Pancreas (tissue), 10 donors: ENCODE measurements at regions not wholly inside any gene's neighbourhood (a gene's known extent, or its start where the extent isn't known, plus 50 kb on each side); places are given as distances from the start of the nearest gene placed in this dataset.
A peak's percentile ranks its signal among the peaks of the same experiment; 100 is the strongest.

ENCODE experiments used
- ATAC-seq, 4 donors: fragments of 200-7000 bp; cut with Tn5 transposase; one replicate each; pipeline versions ENCODE4 v1.8.0 to v1.9.1; 2020; ENCODE audit warnings: mild to moderate bottlenecking in 4 of 4, moderate library complexity in 4 of 4
- DNase-seq, 6 donors: peaks; one replicate each; pipeline ENCODE4 v3.0.0-alpha.2; 2020
- FAIRE-seq: peaks from 2 replicates; lab custom pipeline; 2012; peaks lifted over from hg19 to GRCh38; lab: Jason Lieb, UNC
- H3K27ac ChIP-seq, 4 donors: fragments of 200-600 bp; sonication (generic); 1 replicate in 3 of 4; 2 replicates in 1 of 4; pipeline versions ENCODE4 v1.5.0 to v1.8.0; 2020
- H3K27me3 ChIP-seq, 4 donors: fragments of 200-600 bp; one replicate each; pipeline ENCODE4 v1.8.0; 2021
- H3K36me3 ChIP-seq, 3 donors: fragments of 200-600 bp; sonication (generic) in 1 of 3; one replicate each; pipeline versions ENCODE4 v1.5.0 to v1.8.0; 2020 to 2021
- H3K4me1 ChIP-seq, 3 donors: fragments of 200-600 bp; one replicate each; pipeline ENCODE4 v1.8.0; 2021
- H3K4me3 ChIP-seq, 4 donors: fragments of 200-600 bp; sonication (generic) in 2 of 4; one replicate each; pipeline versions ENCODE4 v1.5.0 to v1.8.0; 2020 to 2021
- H3K9me3 ChIP-seq, 4 donors: fragments of 200-600 bp; one replicate each; pipeline ENCODE4 v1.8.0; 2021
- WGBS, 2 donors: extraction: QIAGEN DNeasy Blood & Tissue Kit; methylation state at CpG; one replicate each; pipeline ENCODE4 v1.1.7; 2013; 5-methylcytosine and 5-hydroxymethylcytosine counted together
- intact Hi-C, 3 donors: fragments of 100-400 bp; cut with DNase I; formaldehyde crosslinking; loops; one replicate each; pipeline versions ENCODE4 v1.11.1 to v1.14.2; 2022
- TF ChIP-seq, protein P1 (sequence below), 4 donors: fragments of 200-600 bp; sonication (generic) in 3 of 4; IDR thresholded peaks; one replicate each; pipeline versions ENCODE4 v1.5.0 to v1.8.0; 2021; ENCODE audit warnings: antibody characterized with exemption in 4 of 4
- donor health status: healthy with polysubstance abuse.
- donor health status: DM: no; HTN: no; CAD: no; lungs with moderate emphysema.
- donor health status: DM: no; HTN: no; CAD: no.
- donor health status: control.
- donor health status: control.
- donor health status: Bipolar disorder and iron deficiency.
- donor health status: DM: yes; HTN: yes; CAD: no.
- donor health status: DM: no; HTN: no; CAD: no.
- donor health status: DM: no; HTN: no; CAD: no.
- donor health status: DM: yes; HTN: yes; CAD: no.

DNA sequence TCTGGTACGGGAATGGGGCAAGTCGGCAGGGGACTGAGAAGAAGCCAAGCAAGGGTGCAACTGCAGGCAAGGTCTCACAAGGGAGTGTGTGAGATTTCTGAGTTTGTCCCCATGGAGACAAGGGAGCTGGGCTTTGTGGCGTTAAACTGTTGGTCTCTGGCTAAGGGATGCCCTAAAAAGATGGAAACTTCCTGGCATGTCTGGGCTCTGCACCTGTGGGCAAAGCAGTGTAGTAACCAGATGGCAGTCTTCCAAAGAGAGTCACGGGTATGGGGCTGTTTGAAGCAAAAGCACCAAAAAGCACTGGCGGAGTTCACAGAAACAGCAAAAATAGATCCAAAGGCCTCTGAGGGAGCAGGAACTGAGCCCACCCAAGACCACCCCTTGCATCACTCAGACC, 104.8 kb upstream of the SLC44A3 start:
- TF ChIP-seq, protein P1, sequence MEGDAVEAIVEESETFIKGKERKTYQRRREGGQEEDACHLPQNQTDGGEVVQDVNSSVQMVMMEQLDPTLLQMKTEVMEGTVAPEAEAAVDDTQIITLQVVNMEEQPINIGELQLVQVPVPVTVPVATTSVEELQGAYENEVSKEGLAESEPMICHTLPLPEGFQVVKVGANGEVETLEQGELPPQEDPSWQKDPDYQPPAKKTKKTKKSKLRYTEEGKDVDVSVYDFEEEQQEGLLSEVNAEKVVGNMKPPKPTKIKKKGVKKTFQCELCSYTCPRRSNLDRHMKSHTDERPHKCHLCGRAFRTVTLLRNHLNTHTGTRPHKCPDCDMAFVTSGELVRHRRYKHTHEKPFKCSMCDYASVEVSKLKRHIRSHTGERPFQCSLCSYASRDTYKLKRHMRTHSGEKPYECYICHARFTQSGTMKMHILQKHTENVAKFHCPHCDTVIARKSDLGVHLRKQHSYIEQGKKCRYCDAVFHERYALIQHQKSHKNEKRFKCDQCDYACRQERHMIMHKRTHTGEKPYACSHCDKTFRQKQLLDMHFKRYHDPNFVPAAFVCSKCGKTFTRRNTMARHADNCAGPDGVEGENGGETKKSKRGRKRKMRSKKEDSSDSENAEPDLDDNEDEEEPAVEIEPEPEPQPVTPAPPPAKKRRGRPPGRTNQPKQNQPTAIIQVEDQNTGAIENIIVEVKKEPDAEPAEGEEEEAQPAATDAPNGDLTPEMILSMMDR (IDR thresholded peaks at IDR 0.05), result no peak
- WGBS, 2 donors, result 94% methylated on average over 5 of the region's 5 CpGs
- Histone ChIP-seq H3K27me3 (no peaks in the 10 kb centered on the region), H3K4me1 (no peaks in the 10 kb centered on the region), H3K36me3 (no peaks in the 10 kb centered on the region), H3K27ac (no peak overlapping the region), H3K9me3 (no peaks in the 10 kb centered on the region), H3K4me3 (no peak overlapping the region)
- ATAC-seq, result no peak
- no peak for DNase-seq
- no peak for FAIRE-seq
- intact Hi-C loops, result no loop called here

DNA sequence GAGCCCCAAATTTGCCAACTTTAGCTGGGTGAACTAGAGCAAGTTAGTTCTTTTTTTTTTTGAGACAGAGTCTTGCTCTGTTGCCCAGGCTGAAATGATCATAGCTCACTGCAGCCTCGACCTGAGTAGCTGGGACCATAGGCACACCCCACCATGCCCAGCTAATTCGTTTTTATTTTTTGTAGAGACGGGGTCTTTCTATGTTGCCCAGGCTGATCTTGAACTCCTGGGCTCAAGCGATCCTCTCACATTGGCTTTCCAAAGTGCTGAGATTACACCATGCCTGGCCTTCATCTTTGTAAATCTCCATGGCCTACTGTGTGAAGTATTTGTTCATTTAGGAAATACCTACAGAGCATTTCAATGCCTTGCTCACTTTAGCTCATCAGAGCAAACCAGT, 105.6 kb upstream of the SLC44A3 start:
- Histone ChIP-seq H3K4me3 (no peak overlapping the region), H3K27me3 (no peaks in the 10 kb centered on the region), H3K4me1 (no peaks in the 10 kb centered on the region), H3K36me3 (no peaks in the 10 kb centered on the region), H3K9me3 (no peaks in the 10 kb centered on the region), H3K27ac (no peak overlapping the region)
- WGBS, 2 donors, result 89 to 94% methylated on average over 4 of the region's 4 CpGs
- TF ChIP-seq, protein P1 (IDR thresholded peaks at IDR 0.05), result no peak
- no peak for ATAC-seq
- no peak for FAIRE-seq
- DNase-seq, result no peak
- intact Hi-C loops, result no loop called here

DNA sequence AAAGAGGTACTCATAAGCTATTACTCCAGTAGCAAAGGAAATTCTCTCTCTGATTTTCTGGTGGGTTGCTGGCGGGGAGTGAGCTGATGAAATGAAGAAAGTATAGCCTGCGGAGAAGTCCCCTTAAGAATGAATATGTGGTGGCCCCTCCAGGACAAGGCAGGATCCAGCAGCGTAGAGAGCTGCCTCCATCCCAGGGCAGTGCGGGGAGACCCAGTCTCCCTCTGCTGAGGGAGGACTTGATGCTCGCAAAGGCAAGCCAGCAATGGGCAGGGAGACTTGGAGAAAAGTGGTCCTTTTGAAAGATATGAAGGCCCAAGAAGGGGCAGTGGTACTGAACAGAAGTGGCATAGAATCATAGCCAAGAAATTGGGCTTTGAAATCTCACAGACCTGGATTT, 106.0 kb upstream of the SLC44A3 start:
- intact Hi-C loops, result no loop called here
- Histone ChIP-seq H3K36me3 (no peaks in the 10 kb centered on the region), H3K9me3 (no peaks in the 10 kb centered on the region), H3K4me3 (no peak overlapping the region), H3K27me3 (no peaks in the 10 kb centered on the region), H3K4me1 (no peaks in the 10 kb centered on the region), H3K27ac (no peak overlapping the region)
- ATAC-seq, result no peak
- FAIRE-seq, result no peak
- TF ChIP-seq, protein P1 (IDR thresholded peaks at IDR 0.05), result no peak
- no peak for DNase-seq
- WGBS, 2 donors, result 98 to 99% methylated on average over 5 of the region's 5 CpGs

DNA sequence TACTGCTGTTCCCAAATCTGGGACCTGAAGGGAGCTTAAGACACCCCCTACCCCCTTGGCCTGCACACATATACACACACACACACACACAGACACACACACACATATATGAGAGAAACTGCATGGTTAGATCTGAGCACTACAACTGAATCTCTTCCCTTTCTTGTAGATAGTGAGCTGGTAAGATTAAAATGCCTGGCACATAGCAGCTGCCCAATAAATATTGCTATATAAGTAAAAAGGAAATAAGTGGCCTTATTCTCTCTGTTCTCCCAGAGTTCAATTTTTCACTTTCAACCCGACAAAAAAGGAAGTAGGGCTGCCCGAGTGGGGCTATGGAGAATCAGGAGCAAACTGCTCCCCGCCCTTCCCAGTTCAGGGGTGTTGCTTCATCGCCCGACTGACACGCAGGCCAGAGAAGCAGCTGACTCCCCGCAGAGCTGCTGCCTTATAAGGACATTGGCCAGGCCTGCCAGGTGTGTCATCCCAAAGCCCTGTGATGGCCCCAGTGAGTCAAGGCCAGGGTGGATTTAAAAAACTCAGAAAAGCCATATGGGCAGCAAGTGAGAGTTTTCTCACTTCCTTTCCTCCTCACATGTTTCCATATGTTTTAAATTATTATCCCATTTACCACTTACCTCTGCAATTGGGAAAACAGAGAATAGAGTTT, 106.5 kb upstream of the SLC44A3 start:
- intact Hi-C loops, result no loop called here
- Histone ChIP-seq H3K9me3 (no peaks in the 10 kb centered on the region), H3K27me3 (no peaks in the 10 kb centered on the region), H3K4me1 (no peaks in the 10 kb centered on the region), H3K27ac (no peak overlapping the region), H3K36me3 (no peaks in the 10 kb centered on the region), H3K4me3 (no peak overlapping the region)
- WGBS, 2 donors, result 81 to 84% methylated on average over 7 of the region's 7 CpGs
- FAIRE-seq (no peak), ATAC-seq (peak in 3 of 4 donors; percentile 76 to 90 (median 88)), DNase-seq (peak in 2 of 6 donors; percentile 11 to 66)
- TF ChIP-seq, protein P1 (IDR thresholded peaks at IDR 0.05), result no peak

DNA sequence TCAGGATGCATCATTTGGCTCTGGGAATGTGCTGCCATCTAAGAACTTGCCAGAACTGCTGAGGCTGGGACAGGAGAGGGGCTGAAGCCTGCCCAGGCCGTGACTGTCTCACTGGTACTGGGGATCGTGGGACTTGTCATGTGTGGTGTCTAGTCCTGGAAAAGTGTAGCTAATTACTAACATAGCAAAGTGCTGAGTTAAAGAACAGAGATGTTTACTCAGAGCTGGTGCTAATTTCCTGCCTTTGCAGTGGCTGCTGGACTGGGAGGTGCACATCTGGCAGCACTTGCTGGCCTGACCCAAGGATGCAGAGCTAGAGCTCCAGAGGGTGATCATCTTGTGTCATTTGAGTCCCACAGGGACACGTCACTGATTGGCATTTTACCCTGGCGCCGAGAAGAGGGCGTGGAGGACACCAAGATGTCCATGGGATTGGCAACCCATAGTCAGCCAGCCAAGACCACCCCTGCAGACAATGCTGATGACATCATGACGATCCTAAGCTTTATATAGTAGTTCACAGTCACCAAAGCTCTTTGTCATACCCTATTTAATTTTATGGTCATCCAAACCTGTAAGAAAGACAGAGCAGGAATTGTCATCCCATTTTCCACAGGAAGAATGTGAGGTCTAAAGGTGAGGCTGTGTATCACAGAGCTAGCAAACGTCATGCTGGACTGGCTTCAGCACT, 110.1 kb upstream of the SLC44A3 start:
- Histone ChIP-seq H3K27ac (no peak overlapping the region), H3K27me3 (no peaks in the 10 kb centered on the region), H3K9me3 (no peaks in the 10 kb centered on the region), H3K4me1 (no peaks in the 10 kb centered on the region), H3K36me3 (no peaks in the 10 kb centered on the region), H3K4me3 (no peak overlapping the region)
- ATAC-seq (no peak), FAIRE-seq (no peak), DNase-seq (no peak)
- TF ChIP-seq, protein P1 (IDR thresholded peaks at IDR 0.05), result no peak
- intact Hi-C loops, result no loop called here
- WGBS, 2 donors, result 81 to 83% methylated on average over 8 of the region's 8 CpGs
